IMR-90 (cell line): ENCODE measurements at regions not wholly inside any gene's neighbourhood (a gene's known extent, or its start where the extent isn't known, plus 50 kb on each side); places are given as distances from the start of the nearest gene placed in this dataset.

Experiments
- ATAC-seq: fragments of 200-7000 bp; cut with Tn5 transposase; 2 replicates; pipeline ENCODE4 v1.9.1; 2020; ENCODE audit warnings: low read depth, mild to moderate bottlenecking, moderate library complexity
- BruUV-seq: library from RNA; stranded (reverse); fragments of 400-500 nt; replicated peaks from 2 replicates; lab custom pipeline; 2021; lab: Mats Ljungman, UMichigan
- CTCF ChIA-PET: fragments of 300-600 bp; formaldehyde crosslinking; extraction: SDS; loops from one replicate; lab custom pipeline; 2021; ENCODE audit warnings: antibody characterized with exemption; lab: Yijun Ruan, JAX
- POLR2A ChIA-PET: fragments of 300-600 bp; sonication (Branson Sonifier 250); formaldehyde crosslinking; loops from one replicate; lab custom pipeline; 2022; ENCODE audit warnings: antibody characterized with exemption; ENCODE audit not compliant: unreplicated experiment; lab: Charles Lee
- DNase-seq: peaks from one replicate; pipeline ENCODE4 v3.0.0; 2013
- H2AFZ ChIP-seq: replicated peaks from 2 replicates; pipeline ENCODE3; 2013; ENCODE audit warnings: low read length, mild to moderate bottlenecking; ENCODE audit not compliant: poor library complexity
- H2AK5ac ChIP-seq: 2 replicates; pipeline ENCODE4 v1.6.1; 2013; ENCODE audit warnings: low read depth, low read length, inconsistent platforms
- H2AK9ac ChIP-seq: replicated peaks from 2 replicates; pipeline ENCODE3; 2013; ENCODE audit warnings: mild to moderate bottlenecking, low read depth, low read length, moderate library complexity; ENCODE audit not compliant: poor library complexity
- H2BK120ac ChIP-seq: 2 replicates; pipeline ENCODE4 v1.6.1; 2013; ENCODE audit warnings: low read depth, low read length, inconsistent platforms
- H2BK15ac ChIP-seq: 3 replicates; pipeline ENCODE4 v1.6.1; 2013; ENCODE audit warnings: low read depth, low read length, inconsistent platforms
- H2BK20ac ChIP-seq: 2 replicates; pipeline ENCODE4 v1.6.1; 2013; ENCODE audit warnings: low read depth, mild to moderate bottlenecking, inconsistent platforms, low read length, moderate library complexity
- H2BK5ac ChIP-seq: 2 replicates; pipeline ENCODE4 v1.6.1; 2013; ENCODE audit warnings: mild to moderate bottlenecking, low read depth, low read length, inconsistent platforms; ENCODE audit not compliant: poor library complexity, severe bottlenecking
- H3K14ac ChIP-seq: replicated peaks from 2 replicates; pipeline ENCODE4 v1.6.1; 2013; ENCODE audit warnings: low read depth, low read length, inconsistent platforms
- H3K18ac ChIP-seq: 2 replicates; pipeline ENCODE4 v1.6.1; 2013; ENCODE audit warnings: low read depth, low read length, control low read depth
- H3K23ac ChIP-seq: 2 replicates; pipeline ENCODE4 v1.6.1; 2013; ENCODE audit warnings: low read depth, low read length, inconsistent platforms
- H3K27ac ChIP-seq: 2 replicates; pipeline ENCODE4 v1.5.1; 2013; ENCODE audit warnings: mild to moderate bottlenecking, control low read depth, low read length; ENCODE audit not compliant: insufficient read depth
- H3K27me3 ChIP-seq: 2 replicates; pipeline ENCODE4 v1.6.1; 2013; ENCODE audit warnings: low read length; ENCODE audit not compliant: control insufficient read depth, insufficient read depth
- H3K36me3 ChIP-seq: 2 replicates; pipeline ENCODE4 v1.6.1; 2013; ENCODE audit warnings: low read length, mixed read lengths; ENCODE audit not compliant: control insufficient read depth, insufficient read depth
- H3K4ac ChIP-seq: 2 replicates; pipeline ENCODE4 v1.6.1; 2013; ENCODE audit warnings: low read depth, low read length, inconsistent platforms
- H3K4me1 ChIP-seq: 2 replicates; pipeline ENCODE4 v1.6.1; 2013; ENCODE audit warnings: low read length, mixed read lengths; ENCODE audit not compliant: control insufficient read depth, insufficient read depth
- H3K4me2 ChIP-seq: 2 replicates; pipeline ENCODE4 v1.6.1; 2013; ENCODE audit warnings: low read depth, mild to moderate bottlenecking, control low read depth, low read length, moderate library complexity
- H3K4me3 ChIP-seq: 2 replicates; pipeline ENCODE4 v1.5.1; 2013; ENCODE audit warnings: low read depth, mild to moderate bottlenecking, control low read depth, low read length, moderate library complexity; ENCODE audit not compliant: insufficient read depth
- H3K56ac ChIP-seq: 2 replicates; pipeline ENCODE4 v1.6.1; 2013; ENCODE audit warnings: low read length, inconsistent platforms; ENCODE audit not compliant: insufficient read depth; ENCODE audit errors: extremely low read depth
- H3K79me1 ChIP-seq, 2 experiments: 2 replicates each; pipeline ENCODE4 v1.6.1; 2013; ENCODE audit warnings: low read length in 2 of 2, inconsistent platforms in 1 of 2, low read depth in 1 of 2
- H3K9ac ChIP-seq: 2 replicates; pipeline ENCODE4 v1.6.1; 2013; ENCODE audit warnings: low read depth, low read length, control low read depth
- H3K9me1 ChIP-seq: 2 replicates; pipeline ENCODE4 v1.6.1; 2013; ENCODE audit warnings: low read length, inconsistent platforms; ENCODE audit not compliant: insufficient read depth
- H3K9me3 ChIP-seq: 2 replicates; pipeline ENCODE4 v1.6.1; 2013; ENCODE audit warnings: low read length; ENCODE audit not compliant: control insufficient read depth, insufficient read depth
- H4K20me1 ChIP-seq: 2 replicates; pipeline ENCODE4 v1.6.1; 2013; ENCODE audit warnings: low read length, inconsistent platforms; ENCODE audit not compliant: insufficient read depth
- H4K5ac ChIP-seq: 2 replicates; pipeline ENCODE4 v1.6.1; 2013; ENCODE audit warnings: mild to moderate bottlenecking, low read depth, low read length, control low read depth
- H4K8ac ChIP-seq, 2 experiments: 2 replicates each; pipeline ENCODE4 v1.6.1; 2013; ENCODE audit warnings: low read depth in 2 of 2, low read length in 2 of 2, control low read depth in 1 of 2, inconsistent platforms in 1 of 2
- H4K91ac ChIP-seq: 2 replicates; pipeline ENCODE4 v1.6.1; 2013; ENCODE audit warnings: low read depth, low read length, inconsistent platforms; ENCODE audit not compliant: insufficient read depth
- MAFK ChIP-seq: IDR thresholded peaks from 2 replicates; pipeline ENCODE4 v1.6.1; 2012; ENCODE audit warnings: low read depth, low read length, improper control_type of control experiment
- SMC3 ChIP-seq: fragments of 150-350 bp; IDR thresholded peaks from 2 replicates; pipeline ENCODE4 v1.6.1; 2016; ENCODE audit warnings: low read depth, mild to moderate bottlenecking, antibody characterized with exemption, low read length, moderate library complexity
- WGBS, 2 experiments: methylation state at CpG; one replicate each; pipeline versions ENCODE4 v1.1.5 to v1.1.7; 2013; ENCODE audit warnings: missing lambda C conversion rate in 2 of 2; ENCODE audit not compliant: insufficient read length in 1 of 2; ENCODE audit errors: extremely low coverage in 2 of 2; 5-methylcytosine and 5-hydroxymethylcytosine counted together
- dilution Hi-C: fragments of 300-500 bp; cut with HindIII; formaldehyde crosslinking; loops from one replicate; pipeline ENCODE4 v1.14.3; 2018; ENCODE audit warnings: low sequenced_read_pairs; ENCODE audit not compliant: unreplicated experiment
- in situ Hi-C: fragments of 300-500 bp; cut with MboI; formaldehyde crosslinking; loops from 3 replicates; pipeline ENCODE4 v1.14.3; 2019; ENCODE audit warnings: low sequenced_read_pairs, inconsistent platforms, mixed read lengths
- intact Hi-C: fragments of 100-400 bp; cut with micrococcal nuclease; formaldehyde crosslinking; loops from 2 replicates; pipeline ENCODE4 v1.10.0; 2022
- TF ChIP-seq, protein P1 (sequence below): fragments of 150-350 bp; IDR thresholded peaks from 2 replicates; pipeline ENCODE4 v1.6.1; 2016; ENCODE audit warnings: low read depth, mild to moderate bottlenecking, low read length, moderate library complexity, borderline replicate concordance
- TF ChIP-seq, protein P2 (sequence below): conservative IDR thresholded peaks from 2 replicates; pipeline ENCODE4 v1.5.1; 2012; ENCODE audit warnings: mild to moderate bottlenecking, low read depth, low read length, improper control_type of control experiment

DNA sequence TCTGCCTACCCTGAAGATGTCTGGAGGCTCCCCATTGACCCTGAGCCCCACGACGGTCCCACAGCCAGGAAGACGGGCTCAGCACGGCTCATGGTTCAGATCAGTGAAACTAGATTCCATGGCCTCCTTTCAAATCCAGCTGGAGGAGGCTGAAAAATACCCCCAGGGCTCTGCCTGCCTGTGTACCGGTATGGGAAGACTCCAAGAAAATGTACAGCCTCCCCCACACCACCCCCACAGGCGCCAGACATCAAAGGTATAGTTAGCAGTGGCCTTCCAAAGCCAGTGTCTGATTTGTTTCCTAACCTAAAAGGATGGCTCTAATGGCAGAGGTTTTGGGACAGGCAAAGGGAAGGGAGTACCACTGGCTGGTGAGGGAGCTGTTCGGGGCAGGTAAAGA lies 86.2 kb upstream of the SNAP25 start:
- Histone ChIP-seq H2AFZ (no peak overlapping the region), H3K27me3 (peaks cover 15% of the 10 kb centered on the region), H4K91ac (no peak overlapping the region), H3K9me1 (no peaks in the 10 kb centered on the region), H4K8ac (no peak overlapping the region), H3K23ac (no peak overlapping the region), H2AK9ac (no peak overlapping the region), H2AK5ac (no peak overlapping the region), H2BK15ac (no peak overlapping the region), H3K14ac (no peak overlapping the region), H2BK20ac (no peak overlapping the region), H3K36me3 (no peaks in the 10 kb centered on the region), H3K9ac (no peak overlapping the region), H3K18ac (no peak overlapping the region), H2BK5ac (no peak overlapping the region), H3K4me2 (no peak overlapping the region), H4K20me1 (no peaks in the 10 kb centered on the region), H3K4me1 (peaks cover 5% of the 10 kb centered on the region; the same call in 1 of the 2 replicates), H3K56ac (no peak overlapping the region), H3K4ac (no peak overlapping the region), H4K5ac (no peak overlapping the region), H3K9me3 (no peaks in the 10 kb centered on the region), H3K27ac (no peak overlapping the region), H3K4me3 (no peak overlapping the region), H3K79me1 (no peaks in the 10 kb centered on the region), H2BK120ac (no peak overlapping the region)
- WGBS, 2 experiments, result 50% methylated on average over 2 of the region's 7 CpGs; no CpG with 5 or more reads in 1 of the 2 experiments
- ChIA-PET CTCF (interaction anchor here (0.6 to 0.7 kb wide), 2 partner anchors 36 to 201 kb away, joined by 3 to 4 read pairs; no protein-coding TSS in a partner anchor), POLR2A (no interaction called here)
- intact Hi-C loops, result no loop called here
- TF ChIP-seq MAFK (no peak), SMC3 (no peak)
- TF ChIP-seq, protein P1, sequence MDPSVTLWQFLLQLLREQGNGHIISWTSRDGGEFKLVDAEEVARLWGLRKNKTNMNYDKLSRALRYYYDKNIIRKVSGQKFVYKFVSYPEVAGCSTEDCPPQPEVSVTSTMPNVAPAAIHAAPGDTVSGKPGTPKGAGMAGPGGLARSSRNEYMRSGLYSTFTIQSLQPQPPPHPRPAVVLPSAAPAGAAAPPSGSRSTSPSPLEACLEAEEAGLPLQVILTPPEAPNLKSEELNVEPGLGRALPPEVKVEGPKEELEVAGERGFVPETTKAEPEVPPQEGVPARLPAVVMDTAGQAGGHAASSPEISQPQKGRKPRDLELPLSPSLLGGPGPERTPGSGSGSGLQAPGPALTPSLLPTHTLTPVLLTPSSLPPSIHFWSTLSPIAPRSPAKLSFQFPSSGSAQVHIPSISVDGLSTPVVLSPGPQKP, result no peak
- TF ChIP-seq, protein P2, sequence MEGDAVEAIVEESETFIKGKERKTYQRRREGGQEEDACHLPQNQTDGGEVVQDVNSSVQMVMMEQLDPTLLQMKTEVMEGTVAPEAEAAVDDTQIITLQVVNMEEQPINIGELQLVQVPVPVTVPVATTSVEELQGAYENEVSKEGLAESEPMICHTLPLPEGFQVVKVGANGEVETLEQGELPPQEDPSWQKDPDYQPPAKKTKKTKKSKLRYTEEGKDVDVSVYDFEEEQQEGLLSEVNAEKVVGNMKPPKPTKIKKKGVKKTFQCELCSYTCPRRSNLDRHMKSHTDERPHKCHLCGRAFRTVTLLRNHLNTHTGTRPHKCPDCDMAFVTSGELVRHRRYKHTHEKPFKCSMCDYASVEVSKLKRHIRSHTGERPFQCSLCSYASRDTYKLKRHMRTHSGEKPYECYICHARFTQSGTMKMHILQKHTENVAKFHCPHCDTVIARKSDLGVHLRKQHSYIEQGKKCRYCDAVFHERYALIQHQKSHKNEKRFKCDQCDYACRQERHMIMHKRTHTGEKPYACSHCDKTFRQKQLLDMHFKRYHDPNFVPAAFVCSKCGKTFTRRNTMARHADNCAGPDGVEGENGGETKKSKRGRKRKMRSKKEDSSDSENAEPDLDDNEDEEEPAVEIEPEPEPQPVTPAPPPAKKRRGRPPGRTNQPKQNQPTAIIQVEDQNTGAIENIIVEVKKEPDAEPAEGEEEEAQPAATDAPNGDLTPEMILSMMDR, result no peak
- no peak for DNase-seq
- no peak for ATAC-seq
- dilution Hi-C loops, result no loop called here
- in situ Hi-C loops, result no loop called here
- BruUV-seq, result no TSS peak
